Mesenchymal stem cell (in vitro differentiated cells and primary cell): ENCODE measurements at regions not wholly inside any gene's neighbourhood (a gene's known extent, or its start where the extent isn't known, plus 50 kb on each side); places are given as distances from the start of the nearest gene placed in this dataset.

Experiments used
- DNase-seq: peaks from one replicate; pipeline ENCODE4 v3.0.0-alpha.2; 2013
- H2AFZ ChIP-seq: one replicate; pipeline ENCODE4 v1.6.1; 2013; ENCODE audit warnings: low read depth, mild to moderate bottlenecking, control low read depth, inconsistent platforms, low read length, moderate library complexity
- H2AK5ac ChIP-seq: 2 replicates; pipeline ENCODE4 v1.6.1; 2013; ENCODE audit warnings: low read length, moderate library complexity, mild to moderate bottlenecking, inconsistent platforms; ENCODE audit not compliant: severe bottlenecking
- H2BK120ac ChIP-seq: one replicate; pipeline ENCODE4 v1.6.1; 2013; ENCODE audit warnings: low read depth, mild to moderate bottlenecking, inconsistent platforms, low read length, moderate library complexity
- H2BK12ac ChIP-seq, 2 experiments: one replicate each; pipeline ENCODE4 v1.6.1; 2013; ENCODE audit warnings: inconsistent platforms in 2 of 2, low read length in 2 of 2, mild to moderate bottlenecking in 2 of 2, moderate library complexity in 2 of 2, control low read depth in 1 of 2
- H2BK15ac ChIP-seq: one replicate; pipeline ENCODE4 v1.6.1; 2013; ENCODE audit warnings: mild to moderate bottlenecking, low read depth, inconsistent platforms; ENCODE audit not compliant: poor library complexity, severe bottlenecking
- H2BK5ac ChIP-seq: 2 replicates; pipeline ENCODE4 v1.6.1; 2013; ENCODE audit warnings: low read depth, mild to moderate bottlenecking, low read length, control low read depth, inconsistent platforms; ENCODE audit not compliant: poor library complexity, severe bottlenecking
- H3K14ac ChIP-seq, 2 experiments: one replicate each; pipeline ENCODE4 v1.6.1; 2013; ENCODE audit warnings: inconsistent platforms in 2 of 2, low read length in 2 of 2, control low read depth in 1 of 2, mild to moderate bottlenecking in 1 of 2, moderate library complexity in 1 of 2
- H3K18ac ChIP-seq, 2 experiments: one replicate each; pipeline ENCODE4 v1.6.1; 2013; ENCODE audit warnings: inconsistent platforms in 2 of 2, low read length in 2 of 2, control low read depth in 1 of 2, low read depth in 1 of 2, mild to moderate bottlenecking in 1 of 2
- H3K23ac ChIP-seq, 2 experiments: one replicate each; pipeline ENCODE4 v1.6.1; 2013; ENCODE audit warnings: inconsistent platforms in 2 of 2, low read length in 2 of 2, mild to moderate bottlenecking in 2 of 2, moderate library complexity in 2 of 2, control low read depth in 1 of 2
- H3K27ac ChIP-seq: 2 replicates; pipeline ENCODE4 v1.5.1; 2013; ENCODE audit warnings: mild to moderate bottlenecking, moderate library complexity, low read length, control low read depth, inconsistent platforms; ENCODE audit not compliant: poor library complexity, severe bottlenecking
- H3K27me3 ChIP-seq, 2 experiments: 2 replicates each; pipeline versions ENCODE4 v1.6.1 to v1.7.0; 2013; ENCODE audit warnings: low read length in 2 of 2, mild to moderate bottlenecking in 2 of 2, moderate library complexity in 2 of 2, control low read depth in 1 of 2, inconsistent platforms in 1 of 2; ENCODE audit not compliant: control insufficient read depth in 1 of 2, insufficient read depth in 1 of 2
- H3K36me3 ChIP-seq, 2 experiments: 2 replicates each; pipeline versions ENCODE4 v1.6.1 to v1.7.0; 2013; ENCODE audit warnings: low read length in 2 of 2, control low read depth in 1 of 2, inconsistent platforms in 1 of 2, low read depth in 1 of 2, mild to moderate bottlenecking in 1 of 2; ENCODE audit not compliant: insufficient read depth in 2 of 2, control insufficient read depth in 1 of 2
- H3K4ac ChIP-seq, 2 experiments: one replicate each; pipeline ENCODE4 v1.6.1; 2013; ENCODE audit warnings: inconsistent platforms in 2 of 2, low read length in 2 of 2, mild to moderate bottlenecking in 2 of 2, moderate library complexity in 2 of 2, control low read depth in 1 of 2, low read depth in 1 of 2
- H3K4me1 ChIP-seq: 2 replicates; pipeline ENCODE4 v1.6.1; 2013; ENCODE audit warnings: low read depth, low read length, control low read depth; ENCODE audit not compliant: control insufficient read depth, insufficient read depth
- H3K4me2 ChIP-seq: 2 replicates; pipeline ENCODE4 v1.6.1; 2013; ENCODE audit warnings: low read length, mild to moderate bottlenecking, inconsistent platforms; ENCODE audit not compliant: poor library complexity, severe bottlenecking
- H3K4me3 ChIP-seq, 2 experiments: 2 replicates each; pipeline versions ENCODE4 v1.5.1 to v1.7.0; 2013; ENCODE audit warnings: low read length in 2 of 2, mild to moderate bottlenecking in 2 of 2, control low read depth in 1 of 2, low read depth in 1 of 2; ENCODE audit not compliant: insufficient read depth in 1 of 2
- H3K79me1 ChIP-seq: replicated peaks from 2 replicates; pipeline ENCODE4 v1.6.1; 2013; ENCODE audit warnings: mild to moderate bottlenecking, control low read depth, low read length, inconsistent platforms; ENCODE audit not compliant: poor library complexity, severe bottlenecking
- H3K9ac ChIP-seq: 2 replicates; pipeline ENCODE4 v1.7.0; 2013; ENCODE audit warnings: mild to moderate bottlenecking, low read length, moderate library complexity
- H3K9me3 ChIP-seq: 2 replicates; pipeline ENCODE4 v1.7.0; 2013; ENCODE audit warnings: mild to moderate bottlenecking, low read length; ENCODE audit not compliant: control insufficient read depth
- H4K8ac ChIP-seq: one replicate; pipeline ENCODE4 v1.6.1; 2013; ENCODE audit warnings: inconsistent platforms, mild to moderate bottlenecking, low read length, moderate library complexity
- H4K91ac ChIP-seq: one replicate; pipeline ENCODE4 v1.6.1; 2013; ENCODE audit warnings: mild to moderate bottlenecking, low read length, inconsistent platforms
- WGBS: methylation state at CpG from one replicate; pipeline ENCODE4 v1.1.7; 2013; ENCODE audit warnings: mixed read lengths; 5-methylcytosine and 5-hydroxymethylcytosine counted together

GRCh38 chr4:187020676-187021075 is 297.0 kb upstream of the FAT1 start:
- no peaks in the 10 kb centered on the region for H3K27me3 ChIP-seq
- WGBS: 85% methylated on average over 2 of the region's 2 CpGs
- no peak overlapping the region for H3K4ac ChIP-seq
- H3K4me2 ChIP-seq: no peak overlapping the region
- H3K9me3 ChIP-seq: no peaks in the 10 kb centered on the region
- no peak for DNase-seq
- H3K4me1 ChIP-seq: peaks cover 5% of the 10 kb centered on the region
- H2AFZ ChIP-seq: no peak overlapping the region
- no peak overlapping the region for H3K9ac ChIP-seq
- H2BK120ac ChIP-seq: no peak overlapping the region
- no peak overlapping the region for H3K4me3 ChIP-seq
- H3K23ac ChIP-seq: no peak overlapping the region
- H2BK15ac ChIP-seq: no peak overlapping the region
- H4K91ac ChIP-seq: no peak overlapping the region
- H2BK5ac ChIP-seq: peak overlapping the region; percentile 62
- H3K79me1 ChIP-seq: no peaks in the 10 kb centered on the region
- no peaks in the 10 kb centered on the region for H3K36me3 ChIP-seq
- no peak overlapping the region for H3K18ac ChIP-seq
- H2AK5ac ChIP-seq: peak overlapping the region; percentile 70
- no peak overlapping the region for H2BK12ac ChIP-seq
- H3K27ac ChIP-seq: peak overlapping the region; percentile 94
- H3K14ac ChIP-seq: no peak overlapping the region
- H4K8ac ChIP-seq: no peak overlapping the region

GRCh38 chr4:187021436-187022205 is 298.0 kb upstream of the FAT1 start:
- peak overlapping the region; percentile 62 for H2BK5ac ChIP-seq
- H3K4me1 ChIP-seq: peaks cover 5% of the 10 kb centered on the region
- no peaks in the 10 kb centered on the region for H3K79me1 ChIP-seq
- H3K23ac ChIP-seq: no peak overlapping the region
- peak overlapping the region; percentile 94 for H3K27ac ChIP-seq
- peaks cover 3% of the 10 kb centered on the region for H3K9me3 ChIP-seq
- 61% methylated on average over 2 of the region's 6 CpGs for WGBS
- no peak overlapping the region for H4K8ac ChIP-seq
- H3K9ac ChIP-seq: no peak overlapping the region
- no peak overlapping the region for H3K18ac ChIP-seq
- peak overlapping the region; percentile 55 for H2AK5ac ChIP-seq
- no peak overlapping the region for H3K14ac ChIP-seq
- no peak overlapping the region for H3K4me3 ChIP-seq
- no peaks in the 10 kb centered on the region for H3K36me3 ChIP-seq
- H4K91ac ChIP-seq: no peak overlapping the region
- DNase-seq: no peak
- H2BK15ac ChIP-seq: no peak overlapping the region
- no peak overlapping the region for H3K4ac ChIP-seq
- no peak overlapping the region for H3K4me2 ChIP-seq
- no peak overlapping the region for H2AFZ ChIP-seq
- H3K27me3 ChIP-seq: no peaks in the 10 kb centered on the region
- no peak overlapping the region for H2BK12ac ChIP-seq
- H2BK120ac ChIP-seq: no peak overlapping the region

GRCh38 chr4:187027272-187027671 is 303.6 kb upstream of the FAT1 start:
- Histone ChIP-seq H3K9me3 (peaks cover 3% of the 10 kb centered on the region), H3K4me3 (peak overlapping the region in 1 of 2 experiments; percentile 48), H3K23ac (no peak overlapping the region), H3K79me1 (no peaks in the 10 kb centered on the region), H3K9ac (no peak overlapping the region), H2BK5ac (no peak overlapping the region), H2AFZ (no peak overlapping the region), H3K4me1 (peaks cover 1% of the 10 kb centered on the region), H3K27me3 (no peaks in the 10 kb centered on the region), H3K18ac (no peak overlapping the region), H3K27ac (no peak overlapping the region), H2BK120ac (no peak overlapping the region), H4K8ac (no peak overlapping the region), H3K4me2 (no peak overlapping the region), H3K36me3 (no peaks in the 10 kb centered on the region), H2AK5ac (no peak overlapping the region), H3K4ac (no peak overlapping the region), H3K14ac (no peak overlapping the region), H2BK15ac (no peak overlapping the region), H4K91ac (no peak overlapping the region), H2BK12ac (no peak overlapping the region)
- peak; percentile 33 for DNase-seq
- WGBS: 79% methylated on average over 3 of the region's 6 CpGs

GRCh38 chr4:187042251-187042650 is 318.6 kb upstream of the FAT1 start:
- Histone ChIP-seq H3K18ac (no peak overlapping the region), H3K4ac (no peak overlapping the region), H4K8ac (no peak overlapping the region), H3K9me3 (no peaks in the 10 kb centered on the region), H2AFZ (no peak overlapping the region), H2BK5ac (no peak overlapping the region), H3K4me2 (no peak overlapping the region), H3K4me3 (no peak overlapping the region), H4K91ac (no peak overlapping the region), H3K27me3 (no peaks in the 10 kb centered on the region), H3K23ac (no peak overlapping the region), H2BK12ac (no peak overlapping the region), H3K14ac (no peak overlapping the region), H3K9ac (no peak overlapping the region), H3K79me1 (no peaks in the 10 kb centered on the region), H2BK120ac (no peak overlapping the region), H3K27ac (no peak overlapping the region), H3K36me3 (no peaks in the 10 kb centered on the region), H3K4me1 (no peaks in the 10 kb centered on the region), H2BK15ac (no peak overlapping the region), H2AK5ac (no peak overlapping the region)
- WGBS: 93% methylated on average over 5 of the region's 7 CpGs
- DNase-seq: no peak
